ENCODE measurements at regions not wholly inside any gene's neighbourhood (a gene's known extent, or its start where the extent isn't known, plus 50 kb on each side); places are given as distances from the start of the nearest gene placed in this dataset.

- no peak for DNase-seq (ENCODE audit: low read depth in 4 of 4, low spot score in 3 of 4)
These were observed 2015.7 kb upstream of the LRRTM1 start for GRCh38 chr2:82320296-82320695.

- no peak for DNase-seq (ENCODE audit: low read depth in 4 of 4, low spot score in 3 of 4)
These were observed 2012.5 kb upstream of the LRRTM1 start for GRCh38 chr2:82317012-82317411.

- no peak for DNase-seq (ENCODE audit: low read depth in 4 of 4, low spot score in 3 of 4)
These were observed 2012.0 kb upstream of the LRRTM1 start for GRCh38 chr2:82316586-82316985.

GRCh38 chr2:82314836-82315472 lies 2010.4 kb upstream of the LRRTM1 start:
- no peak for DNase-seq (ENCODE audit: low read depth in 4 of 4, low spot score in 3 of 4)

GRCh38 chr2:82307511-82307910 lies 2003.0 kb upstream of the LRRTM1 start:
- no peak for DNase-seq (ENCODE audit: low read depth in 4 of 4, low spot score in 3 of 4)

GRCh38 chr2:82301506-82301905 lies 1997.0 kb upstream of the LRRTM1 start:
- DNase-seq (ENCODE audit: low read depth in 4 of 4, low spot score in 3 of 4), result no peak

- no peak for DNase-seq (ENCODE audit: low read depth in 4 of 4, low spot score in 3 of 4)
These were observed 1984.9 kb upstream of the LRRTM1 start for GRCh38 chr2:82289446-82289845.

- DNase-seq (ENCODE audit: low read depth in 4 of 4, low spot score in 3 of 4), result no peak
These were observed 1978.5 kb upstream of the LRRTM1 start for GRCh38 chr2:82283075-82283474.

GRCh38 chr2:82282111-82282882 lies 1977.7 kb upstream of the LRRTM1 start:
- DNase-seq (ENCODE audit: low read depth in 4 of 4, low spot score in 3 of 4), result no peak

- DNase-seq (ENCODE audit: low read depth in 4 of 4, low spot score in 3 of 4), result no peak
These were observed 1974.8 kb upstream of the LRRTM1 start for GRCh38 chr2:82279367-82279766.

- no peak for DNase-seq (ENCODE audit: low read depth in 4 of 4, low spot score in 3 of 4)
These were observed 1973.9 kb upstream of the LRRTM1 start for GRCh38 chr2:82278416-82278815.

GRCh38 chr2:82275599-82275998 lies 1971.0 kb upstream of the LRRTM1 start:
- DNase-seq (ENCODE audit: low read depth in 4 of 4, low spot score in 3 of 4), result no peak

- no peak for DNase-seq (ENCODE audit: low read depth in 4 of 4, low spot score in 3 of 4)
These were observed 1963.9 kb upstream of the LRRTM1 start for GRCh38 chr2:82268446-82268845.

- no peak for DNase-seq (ENCODE audit: low read depth in 4 of 4, low spot score in 3 of 4)
These were observed 1956.0 kb upstream of the LRRTM1 start for GRCh38 chr2:82260521-82260920.

- DNase-seq (ENCODE audit: low read depth in 4 of 4, low spot score in 3 of 4), result no peak
These were observed 1955.0 kb upstream of the LRRTM1 start for GRCh38 chr2:82259551-82259950.

- no peak for DNase-seq (ENCODE audit: low read depth in 4 of 4, low spot score in 3 of 4)
These were observed 1953.4 kb upstream of the LRRTM1 start for GRCh38 chr2:82257796-82258555.

- no peak for DNase-seq (ENCODE audit: low read depth in 4 of 4, low spot score in 3 of 4)
These were observed 1952.6 kb upstream of the LRRTM1 start for GRCh38 chr2:82256983-82257632.

- DNase-seq (ENCODE audit: low read depth in 4 of 4, low spot score in 3 of 4), result no peak
These were observed 1951.7 kb upstream of the LRRTM1 start for GRCh38 chr2:82256288-82256687.

GRCh38 chr2:82254728-82255127 lies 1950.2 kb upstream of the LRRTM1 start:
- no peak for DNase-seq (ENCODE audit: low read depth in 4 of 4, low spot score in 3 of 4)

- DNase-seq (ENCODE audit: low read depth in 4 of 4, low spot score in 3 of 4), result no peak
These were observed 1941.7 kb upstream of the LRRTM1 start for GRCh38 chr2:82246220-82246775.

GRCh38 chr2:82239176-82239575 lies 1934.6 kb upstream of the LRRTM1 start:
- DNase-seq (ENCODE audit: low read depth in 4 of 4, low spot score in 3 of 4), result no peak

Measured in left renal pelvis (tissue), 4 donors.